HAP-1 (cell line): ENCODE measurements at regions not wholly inside any gene's neighbourhood (a gene's known extent, or its start where the extent isn't known, plus 50 kb on each side); places are given as distances from the start of the nearest gene placed in this dataset.

Experiments used
- DNase-seq, 2 experiments: peaks; one replicate each; pipeline ENCODE4 v3.0.0-alpha.2; 2016 to 2020; ENCODE audit warnings: low spot score in 2 of 2
- H3K27me3 ChIP-seq: fragments of 250-450 bp; sonication (Bioruptor Pico); 2 replicates; pipeline ENCODE4 v1.5.1; 2020; ENCODE audit warnings: low read depth, mild to moderate bottlenecking, moderate library complexity
- H3K36me3 ChIP-seq: fragments of 250-450 bp; sonication (Bioruptor Pico); replicated peaks from 2 replicates; pipeline ENCODE4 v1.5.1; 2020; ENCODE audit warnings: mild to moderate bottlenecking
- H3K4me1 ChIP-seq: fragments of 250-450 bp; sonication (Bioruptor Pico); 2 replicates; pipeline ENCODE4 v1.5.1; 2020; ENCODE audit warnings: mild to moderate bottlenecking
- H3K4me3 ChIP-seq: fragments of 250-450 bp; sonication (Bioruptor Pico); 2 replicates; pipeline ENCODE4 v1.5.1; 2020; ENCODE audit warnings: mild to moderate bottlenecking, moderate library complexity
- H3K9me3 ChIP-seq: fragments of 250-450 bp; sonication (Bioruptor Pico); 2 replicates; pipeline ENCODE4 v1.5.1; 2020; ENCODE audit warnings: mild to moderate bottlenecking, moderate library complexity
- in situ Hi-C: fragments of 300-500 bp; cut with MboI; formaldehyde crosslinking; loops from 3 replicates; pipeline ENCODE4 v1.14.3; 2020; ENCODE audit warnings: low sequenced_read_pairs, inconsistent platforms, mixed read lengths

DNA sequence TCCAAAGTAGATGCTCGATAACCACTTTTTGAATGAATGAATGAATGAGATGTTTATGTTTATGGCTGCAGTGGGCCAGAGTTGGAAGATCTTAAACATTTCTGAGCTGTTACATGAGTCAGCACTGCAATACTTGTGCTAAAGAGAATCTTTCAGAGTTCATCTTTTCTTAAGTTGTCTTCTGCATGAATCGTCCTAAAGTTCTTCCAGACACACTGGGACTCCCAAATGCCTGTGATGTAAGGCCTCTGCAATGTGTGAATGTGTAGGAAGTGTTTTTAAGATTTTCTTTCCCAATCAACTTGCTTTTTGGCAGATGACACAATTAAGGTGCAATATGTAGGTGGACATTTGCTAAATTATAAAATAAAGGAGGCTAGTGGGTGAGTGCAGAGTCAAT, 50.3 kb upstream of the TRIM9 start:
- in situ Hi-C loops: no loop called here
- DNase-seq: no peak
- Histone ChIP-seq H3K27me3 (no peaks in the 10 kb centered on the region), H3K36me3 (no peaks in the 10 kb centered on the region), H3K4me3 (no peak overlapping the region), H3K4me1 (peaks cover 5% of the 10 kb centered on the region; the same call in 1 of the 2 replicates), H3K9me3 (peaks cover 3% of the 10 kb centered on the region; the same call in 1 of the 2 replicates)

DNA sequence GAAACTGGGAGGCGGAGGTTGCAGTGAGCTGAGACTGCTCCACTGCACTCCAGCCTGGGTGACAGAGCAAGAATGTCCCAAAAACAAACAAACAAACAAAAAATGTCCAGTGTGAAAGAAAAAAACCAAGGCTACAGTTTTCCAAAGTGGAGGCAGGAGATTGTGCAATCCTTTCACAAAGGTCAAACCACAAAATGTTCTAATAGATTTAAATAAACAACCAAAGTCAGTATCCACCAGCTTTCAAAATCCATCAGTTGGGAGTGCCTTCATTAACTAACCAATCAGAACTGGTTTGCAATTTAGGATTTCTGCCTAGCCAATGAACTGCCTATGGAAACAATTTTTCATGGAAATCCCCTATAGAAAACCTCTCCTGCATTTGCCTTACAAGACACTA, 52.3 kb upstream of the TRIM9 start:
- Histone ChIP-seq H3K4me3 (no peak overlapping the region), H3K27me3 (no peaks in the 10 kb centered on the region), H3K4me1 (peaks cover 3% of the 10 kb centered on the region; the same call in 1 of the 2 replicates), H3K36me3 (no peaks in the 10 kb centered on the region), H3K9me3 (no peaks in the 10 kb centered on the region)
- DNase-seq: no peak
- in situ Hi-C loops: no loop called here

DNA sequence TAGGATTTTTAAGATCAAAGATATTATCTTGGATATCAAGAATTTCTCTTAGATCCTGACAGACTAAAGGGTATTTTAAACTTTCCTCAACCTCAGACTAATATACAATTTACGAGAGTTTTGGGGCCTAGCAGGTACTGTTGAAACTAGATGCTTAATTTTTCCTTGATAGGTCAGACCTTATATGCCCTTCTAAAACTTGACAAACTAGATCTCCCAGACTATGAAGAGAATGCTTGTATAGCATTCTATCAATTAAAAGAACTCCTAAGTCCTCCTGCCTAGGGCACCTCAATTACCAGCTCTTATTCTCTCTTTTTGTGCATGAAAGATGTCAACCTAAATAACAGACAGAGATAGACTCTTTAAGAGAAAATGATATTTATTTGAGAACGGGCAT, 60.4 kb upstream of the TRIM9 start:
- DNase-seq: no peak
- no peak overlapping the region for H3K4me3 ChIP-seq
- in situ Hi-C loops: no loop called here

DNA sequence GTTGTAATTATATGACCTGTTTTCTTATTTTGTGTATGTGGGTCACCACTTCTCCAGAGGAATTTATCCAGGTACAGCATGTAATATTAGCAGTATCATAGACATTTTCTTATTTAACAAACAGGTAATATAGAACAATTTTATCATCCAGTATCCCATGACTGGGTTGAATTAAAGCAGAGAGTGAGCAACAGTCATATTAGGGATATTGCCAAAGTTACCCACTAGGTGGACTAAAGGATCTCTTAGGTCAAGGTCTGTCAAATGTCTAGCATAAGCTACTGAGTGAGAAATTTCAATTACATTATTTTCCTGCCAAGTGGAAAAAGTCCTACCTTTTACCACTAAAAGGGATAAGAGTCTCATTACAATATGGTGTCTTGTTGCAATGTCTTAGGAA, 62.1 kb upstream of the TRIM9 start:
- in situ Hi-C loops: no loop called here
- no peak overlapping the region for H3K4me3 ChIP-seq
- DNase-seq: peak in 1 of 2 experiments; percentile 40

More for the DNA sequence above, 60.4 kb upstream of the TRIM9 start:
- no peaks in the 10 kb centered on the region for H3K36me3 ChIP-seq
- H3K9me3 ChIP-seq: no peaks in the 10 kb centered on the region
- H3K4me1 ChIP-seq: no peaks in the 10 kb centered on the region; the same call in 1 of the 2 replicates
- no peaks in the 10 kb centered on the region for H3K27me3 ChIP-seq

GRCh38 chr14:51160871-51161270, 66.0 kb upstream of the TRIM9 start:
- no peaks in the 10 kb centered on the region for H3K36me3 ChIP-seq
- in situ Hi-C loops: no loop called here

More for the DNA sequence above, 62.1 kb upstream of the TRIM9 start:
- Histone ChIP-seq H3K36me3 (no peaks in the 10 kb centered on the region), H3K4me1 (no peaks in the 10 kb centered on the region; the same call in 1 of the 2 replicates), H3K9me3 (no peaks in the 10 kb centered on the region), H3K27me3 (no peaks in the 10 kb centered on the region)

DNA sequence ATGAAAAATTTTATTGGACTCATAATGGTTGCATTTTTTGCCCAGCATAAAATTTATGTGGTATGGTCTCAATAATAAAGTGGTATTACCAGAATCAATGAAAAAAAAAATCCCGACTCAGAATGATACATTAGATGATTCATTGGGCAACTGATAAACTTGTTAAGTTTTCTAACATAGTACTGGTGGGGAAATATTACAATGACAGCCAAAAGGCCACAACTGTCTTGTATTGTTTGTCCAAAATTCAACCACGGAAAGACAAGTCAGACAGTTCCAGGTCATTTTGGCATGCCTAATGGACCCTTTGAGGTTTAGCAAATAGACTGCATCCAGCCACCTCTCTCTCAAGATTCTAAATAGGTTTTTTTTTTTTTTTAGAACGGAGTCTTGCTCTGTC, 70.5 kb upstream of the TRIM9 start:
- in situ Hi-C loops: no loop called here
- no peaks in the 10 kb centered on the region for H3K36me3 ChIP-seq
- H3K4me1 ChIP-seq: peaks cover 7% of the 10 kb centered on the region
- no peak overlapping the region for H3K4me3 ChIP-seq
- H3K9me3 ChIP-seq: no peaks in the 10 kb centered on the region
- no peak for DNase-seq
- H3K27me3 ChIP-seq: no peaks in the 10 kb centered on the region

More at GRCh38 chr14:51160871-51161270, 66.0 kb upstream of the TRIM9 start:
- peaks cover 7% of the 10 kb centered on the region for H3K4me1 ChIP-seq
- no peak overlapping the region for H3K4me3 ChIP-seq
- no peaks in the 10 kb centered on the region for H3K27me3 ChIP-seq
- no peaks in the 10 kb centered on the region for H3K9me3 ChIP-seq
- no peak for DNase-seq

- no peak for DNase-seq
- Histone ChIP-seq H3K27me3 (no peaks in the 10 kb centered on the region), H3K9me3 (no peaks in the 10 kb centered on the region), H3K4me3 (no peak overlapping the region), H3K4me1 (peaks cover 5% of the 10 kb centered on the region), H3K36me3 (no peaks in the 10 kb centered on the region)
- in situ Hi-C loops: no loop called here
Measured at GRCh38 chr14:51167587-51168214, 72.3 kb upstream of the TMX1 start.

GRCh38 chr14:51168215-51168613, 71.8 kb upstream of the TMX1 start:
- Histone ChIP-seq H3K36me3 (no peaks in the 10 kb centered on the region), H3K4me3 (no peak overlapping the region), H3K4me1 (peaks cover under 1% of the 10 kb centered on the region), H3K9me3 (no peaks in the 10 kb centered on the region), H3K27me3 (no peaks in the 10 kb centered on the region)
- in situ Hi-C loops: no loop called here
- DNase-seq: no peak

DNA sequence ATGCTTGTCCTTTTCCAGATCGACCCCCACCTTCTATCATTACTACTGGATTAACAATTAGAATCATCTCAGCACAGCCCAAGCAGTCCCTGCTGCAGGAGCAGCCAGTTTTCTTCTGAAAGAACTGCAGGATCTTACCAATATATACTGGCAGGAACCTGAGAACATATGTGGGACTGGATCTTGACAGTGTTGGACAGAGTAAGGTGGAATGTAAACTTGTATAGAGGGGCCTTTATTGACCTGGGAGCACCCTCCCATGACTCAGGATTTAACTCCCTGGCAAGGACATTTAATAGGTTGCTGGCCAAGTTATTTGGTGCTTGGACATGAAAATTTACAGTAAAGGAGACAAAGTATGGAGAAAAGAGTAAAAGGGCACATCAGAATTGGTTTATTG, 66.2 kb upstream of the TMX1 start:
- in situ Hi-C loops: no loop called here

GRCh38 chr14:51176839-51177238, 63.2 kb upstream of the TMX1 start:
- H3K4me1 ChIP-seq: peaks cover 9% of the 10 kb centered on the region
- in situ Hi-C loops: no loop called here
- peak; percentile 60 to 81 for DNase-seq
- H3K27me3 ChIP-seq: no peaks in the 10 kb centered on the region
- no peak overlapping the region for H3K4me3 ChIP-seq
- no peaks in the 10 kb centered on the region for H3K36me3 ChIP-seq
- H3K9me3 ChIP-seq: no peaks in the 10 kb centered on the region

More for the DNA sequence above, 66.2 kb upstream of the TMX1 start:
- Histone ChIP-seq H3K4me1 (peaks cover 9% of the 10 kb centered on the region), H3K9me3 (no peaks in the 10 kb centered on the region), H3K36me3 (no peaks in the 10 kb centered on the region), H3K4me3 (no peak overlapping the region), H3K27me3 (no peaks in the 10 kb centered on the region)
- no peak for DNase-seq

DNA sequence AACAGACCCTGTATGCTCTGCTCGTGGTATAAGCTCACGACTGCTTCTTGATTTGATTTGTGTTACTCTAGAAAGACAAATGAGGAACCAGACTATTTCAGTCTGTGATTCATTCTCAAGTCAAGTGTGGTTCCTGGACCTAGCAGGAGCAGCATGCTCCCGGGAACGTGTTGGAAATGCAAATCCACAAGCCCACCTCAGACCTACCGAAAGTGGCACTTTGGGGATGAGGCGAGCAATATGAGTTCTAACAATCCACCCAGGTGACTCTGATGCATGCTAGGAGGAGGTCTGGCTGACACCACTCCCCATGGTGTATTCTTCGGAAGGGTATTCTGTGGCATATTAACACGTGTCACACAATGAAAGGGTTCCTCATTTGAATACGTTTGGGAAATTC, 59.5 kb upstream of the TMX1 start:
- peaks cover 9% of the 10 kb centered on the region for H3K4me1 ChIP-seq
- in situ Hi-C loops: no loop called here
- H3K27me3 ChIP-seq: no peaks in the 10 kb centered on the region
- no peaks in the 10 kb centered on the region for H3K36me3 ChIP-seq
- no peak for DNase-seq
- no peaks in the 10 kb centered on the region for H3K9me3 ChIP-seq
- H3K4me3 ChIP-seq: no peak overlapping the region

- Histone ChIP-seq H3K4me1 (no peaks in the 10 kb centered on the region; the same call in 1 of the 2 replicates), H3K9me3 (no peaks in the 10 kb centered on the region), H3K27me3 (no peaks in the 10 kb centered on the region), H3K36me3 (no peaks in the 10 kb centered on the region), H3K4me3 (no peak overlapping the region)
- in situ Hi-C loops: no loop called here
- DNase-seq: no peak
Measured at GRCh38 chr14:51182131-51182565, 57.9 kb upstream of the TMX1 start.

DNA sequence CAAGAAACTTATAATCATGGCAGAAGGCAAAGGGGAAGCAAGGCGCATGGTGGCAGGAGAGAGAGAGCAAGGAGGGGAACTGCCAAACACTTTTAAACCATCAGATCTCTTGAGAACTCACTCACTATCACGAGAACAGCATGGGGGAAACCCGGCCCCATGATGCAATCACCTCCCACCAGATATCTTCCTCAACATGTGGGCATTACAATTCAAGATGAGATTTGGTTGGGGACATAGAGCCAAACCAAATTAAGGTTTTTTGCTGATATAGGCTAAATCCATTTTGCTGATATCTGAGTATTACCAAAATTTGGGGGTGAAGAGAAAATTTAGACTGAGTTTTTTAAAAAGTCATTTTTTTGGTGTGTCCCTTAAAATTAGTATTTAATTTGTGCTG, 54.9 kb upstream of the TMX1 start:
- no peaks in the 10 kb centered on the region for H3K36me3 ChIP-seq
- no peaks in the 10 kb centered on the region for H3K27me3 ChIP-seq
- in situ Hi-C loops: no loop called here
- H3K4me1 ChIP-seq: no peaks in the 10 kb centered on the region
- no peaks in the 10 kb centered on the region for H3K9me3 ChIP-seq
- H3K4me3 ChIP-seq: no peak overlapping the region
- no peak for DNase-seq

GRCh38 chr14:51185754-51186153, 54.3 kb upstream of the TMX1 start:
- no peaks in the 10 kb centered on the region for H3K27me3 ChIP-seq
- in situ Hi-C loops: no loop called here
- DNase-seq: no peak

More at GRCh38 chr14:51185754-51186153, 54.3 kb upstream of the TMX1 start:
- Histone ChIP-seq H3K4me3 (no peak overlapping the region), H3K4me1 (no peaks in the 10 kb centered on the region), H3K36me3 (no peaks in the 10 kb centered on the region), H3K9me3 (no peaks in the 10 kb centered on the region)
